Breast epithelium (tissue), 4 donors: ENCODE measurements at regions not wholly inside any gene's neighbourhood (a gene's known extent, or its start where the extent isn't known, plus 50 kb on each side); places are given as distances from the start of the nearest gene placed in this dataset.

ENCODE experiments used
- DNase-seq, 2 donors: peaks; one replicate each; pipeline ENCODE4 v3.0.0-alpha.2; 2019; ENCODE audit warnings: low spot score in 2 of 2
- H3K27ac ChIP-seq, 2 donors: fragments of 200-600 bp; sonication (generic) in 1 of 2; one replicate each; pipeline ENCODE4 v1.5.1; 2016 to 2019; ENCODE audit warnings: mild to moderate bottlenecking in 1 of 2
- H3K27me3 ChIP-seq, 2 donors: fragments of 200-600 bp; sonication (generic) in 1 of 2; one replicate each; pipeline versions ENCODE4 v1.5.1 to v1.6.0; 2017 to 2019; ENCODE audit warnings: control low read depth in 1 of 2, mild to moderate bottlenecking in 1 of 2
- H3K36me3 ChIP-seq: fragments of 200-600 bp; one replicate; pipeline ENCODE4 v1.5.1; 2019
- H3K4me1 ChIP-seq, 2 donors: fragments of 200-600 bp; sonication (generic); one replicate each; pipeline ENCODE4 v1.5.1; 2016 to 2019; ENCODE audit warnings: control low read depth in 1 of 2
- H3K4me3 ChIP-seq, 3 donors: fragments of 200-600 bp; sonication (generic); 1 replicate in 2 of 3; 2 replicates in 1 of 3; pipeline ENCODE4 v1.5.1; 2016 to 2019; ENCODE audit warnings: mild to moderate bottlenecking in 3 of 3, moderate library complexity in 2 of 3
- H3K9me3 ChIP-seq, 2 donors: fragments of 200-600 bp; sonication (generic) in 1 of 2; one replicate each; pipeline ENCODE4 v1.5.1; 2016 to 2019; ENCODE audit warnings: control low read depth in 1 of 2
- POLR2A ChIP-seq: fragments of 450-650 bp; IDR thresholded peaks from one replicate; pipeline ENCODE4 v1.6.1; 2016; ENCODE audit warnings: antibody characterized with exemption, mild to moderate bottlenecking, moderate library complexity
- POLR2AphosphoS5 ChIP-seq, 3 donors: sonication (generic); formaldehyde crosslinking; IDR thresholded peaks; one replicate each; pipeline ENCODE4 v1.6.1; 2017; ENCODE audit warnings: antibody characterized with exemption in 3 of 3
- intact Hi-C: fragments of 100-400 bp; cut with DNase I; formaldehyde crosslinking; loops from one replicate; pipeline ENCODE4 v1.15.1; 2023; ENCODE audit warnings: low total_unique reads
- TF ChIP-seq, protein P1 (sequence below), 3 donors: fragments of 450-650 bp; IDR thresholded peaks; one replicate each; pipeline ENCODE4 v1.5.1; 2016 to 2017; ENCODE audit warnings: antibody characterized with exemption in 3 of 3, mild to moderate bottlenecking in 3 of 3, moderate library complexity in 3 of 3

GRCh38 chr16:85554114-85554888 lies 58.8 kb upstream of the GSE1 start:
- intact Hi-C loops: loop anchor here (10.0 kb wide), 1 partner anchor 60 kb away; the partner anchor contains the start of gene GSE1
- Histone ChIP-seq H3K9me3 (no peaks in the 10 kb centered on the region), H3K4me1 (peaks cover 3 to 13% of the 10 kb centered on the region in 2 donors), H3K36me3 (no peaks in the 10 kb centered on the region), H3K4me3 (peak overlapping the region; percentile 59 to 92 (median 82)), H3K27me3 (no peaks in the 10 kb centered on the region), H3K27ac (peak overlapping the region; percentile 91 to 95)
- TF ChIP-seq POLR2A (no peak), POLR2AphosphoS5 (IDR thresholded peaks at IDR 0.05) (peak in 1 of 3 donors; percentile 9)
- DNase-seq: peak in 1 of 2 donors; percentile 59

- peak overlapping the region; percentile 91 to 95 for H3K27ac ChIP-seq
- intact Hi-C loops: loop anchor here (10.0 kb wide), 1 partner anchor 60 kb away; the partner anchor contains the start of gene GSE1
- H3K27me3 ChIP-seq: no peaks in the 10 kb centered on the region
- DNase-seq: no peak
- TF ChIP-seq POLR2A (no peak), POLR2AphosphoS5 (IDR thresholded peaks at IDR 0.05) (peak in 2 of 3 donors; percentile 9 to 50)
- TF ChIP-seq, protein P1, sequence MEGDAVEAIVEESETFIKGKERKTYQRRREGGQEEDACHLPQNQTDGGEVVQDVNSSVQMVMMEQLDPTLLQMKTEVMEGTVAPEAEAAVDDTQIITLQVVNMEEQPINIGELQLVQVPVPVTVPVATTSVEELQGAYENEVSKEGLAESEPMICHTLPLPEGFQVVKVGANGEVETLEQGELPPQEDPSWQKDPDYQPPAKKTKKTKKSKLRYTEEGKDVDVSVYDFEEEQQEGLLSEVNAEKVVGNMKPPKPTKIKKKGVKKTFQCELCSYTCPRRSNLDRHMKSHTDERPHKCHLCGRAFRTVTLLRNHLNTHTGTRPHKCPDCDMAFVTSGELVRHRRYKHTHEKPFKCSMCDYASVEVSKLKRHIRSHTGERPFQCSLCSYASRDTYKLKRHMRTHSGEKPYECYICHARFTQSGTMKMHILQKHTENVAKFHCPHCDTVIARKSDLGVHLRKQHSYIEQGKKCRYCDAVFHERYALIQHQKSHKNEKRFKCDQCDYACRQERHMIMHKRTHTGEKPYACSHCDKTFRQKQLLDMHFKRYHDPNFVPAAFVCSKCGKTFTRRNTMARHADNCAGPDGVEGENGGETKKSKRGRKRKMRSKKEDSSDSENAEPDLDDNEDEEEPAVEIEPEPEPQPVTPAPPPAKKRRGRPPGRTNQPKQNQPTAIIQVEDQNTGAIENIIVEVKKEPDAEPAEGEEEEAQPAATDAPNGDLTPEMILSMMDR (IDR thresholded peaks at IDR 0.05): no peak
- H3K4me3 ChIP-seq: peak overlapping the region; percentile 59 to 92 (median 82)
- no peaks in the 10 kb centered on the region for H3K9me3 ChIP-seq
- peaks cover 3 to 13% of the 10 kb centered on the region in 2 donors for H3K4me1 ChIP-seq
- no peaks in the 10 kb centered on the region for H3K36me3 ChIP-seq
Observed at GRCh38 chr16:85554889-85555718, 58.0 kb upstream of the GSE1 start.

- Histone ChIP-seq H3K9me3 (no peaks in the 10 kb centered on the region), H3K27ac (peak overlapping the region; percentile 91 to 95), H3K36me3 (no peaks in the 10 kb centered on the region), H3K4me3 (peak overlapping the region; percentile 59 to 92 (median 82)), H3K27me3 (no peaks in the 10 kb centered on the region), H3K4me1 (peaks cover 3 to 13% of the 10 kb centered on the region in 2 donors)
- TF ChIP-seq POLR2AphosphoS5 (IDR thresholded peaks at IDR 0.05): peak in 1 of 3 donors; percentile 25
- TF ChIP-seq POLR2A: no peak
- intact Hi-C loops: loop anchor here (10.0 kb wide), 1 partner anchor 59 kb away; the partner anchor contains the start of gene GSE1
- no peak for DNase-seq
Observed at GRCh38 chr16:85555719-85556455, 57.2 kb upstream of the GSE1 start.

DNA sequence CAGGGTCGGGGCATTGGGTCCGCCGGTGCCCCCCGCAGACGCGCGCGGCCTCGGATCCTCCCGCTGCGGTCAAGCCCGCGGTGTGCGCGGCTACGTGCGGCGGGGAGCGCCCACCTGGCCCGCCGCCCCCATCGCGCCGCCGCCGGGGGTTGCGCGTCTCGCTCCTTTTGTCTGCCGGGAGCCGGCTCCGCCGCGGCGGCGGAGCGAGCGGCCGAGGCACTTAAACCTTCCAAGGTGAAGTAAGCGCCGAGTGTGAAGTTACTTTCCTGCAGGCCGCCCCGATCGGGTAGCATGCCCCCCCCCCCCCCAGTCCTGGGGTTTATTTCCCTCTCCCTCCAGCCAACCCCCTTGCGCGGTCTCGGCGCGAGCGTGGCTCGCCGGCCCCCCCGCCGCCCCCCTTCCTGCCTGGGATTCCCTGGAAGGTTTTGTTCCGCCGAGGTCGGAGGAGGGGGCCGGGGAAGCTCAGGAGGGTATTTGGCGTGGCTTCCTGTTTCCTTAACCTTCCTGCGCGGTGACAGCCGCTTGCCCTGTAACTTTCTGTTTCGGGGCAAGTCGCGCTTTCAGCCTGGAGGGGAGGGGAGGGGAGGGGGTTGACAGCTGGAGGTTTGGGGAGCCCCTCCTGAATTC lies 56.6 kb upstream of the GSE1 start:
- no peaks in the 10 kb centered on the region for H3K9me3 ChIP-seq
- H3K4me1 ChIP-seq: peaks cover 3 to 13% of the 10 kb centered on the region in 2 donors
- DNase-seq: peak in 1 of 2 donors; percentile 40
- peak overlapping the region; percentile 59 to 92 (median 82) for H3K4me3 ChIP-seq
- no peaks in the 10 kb centered on the region for H3K27me3 ChIP-seq
- no peaks in the 10 kb centered on the region for H3K36me3 ChIP-seq
- H3K27ac ChIP-seq: peak overlapping the region; percentile 91 to 95
- TF ChIP-seq POLR2AphosphoS5 (IDR thresholded peaks at IDR 0.05) (peak in 1 of 3 donors; percentile 11), POLR2A (no peak)
- intact Hi-C loops: loop anchor here (10.0 kb wide), 1 partner anchor 58 kb away; the partner anchor contains the start of gene GSE1

DNA sequence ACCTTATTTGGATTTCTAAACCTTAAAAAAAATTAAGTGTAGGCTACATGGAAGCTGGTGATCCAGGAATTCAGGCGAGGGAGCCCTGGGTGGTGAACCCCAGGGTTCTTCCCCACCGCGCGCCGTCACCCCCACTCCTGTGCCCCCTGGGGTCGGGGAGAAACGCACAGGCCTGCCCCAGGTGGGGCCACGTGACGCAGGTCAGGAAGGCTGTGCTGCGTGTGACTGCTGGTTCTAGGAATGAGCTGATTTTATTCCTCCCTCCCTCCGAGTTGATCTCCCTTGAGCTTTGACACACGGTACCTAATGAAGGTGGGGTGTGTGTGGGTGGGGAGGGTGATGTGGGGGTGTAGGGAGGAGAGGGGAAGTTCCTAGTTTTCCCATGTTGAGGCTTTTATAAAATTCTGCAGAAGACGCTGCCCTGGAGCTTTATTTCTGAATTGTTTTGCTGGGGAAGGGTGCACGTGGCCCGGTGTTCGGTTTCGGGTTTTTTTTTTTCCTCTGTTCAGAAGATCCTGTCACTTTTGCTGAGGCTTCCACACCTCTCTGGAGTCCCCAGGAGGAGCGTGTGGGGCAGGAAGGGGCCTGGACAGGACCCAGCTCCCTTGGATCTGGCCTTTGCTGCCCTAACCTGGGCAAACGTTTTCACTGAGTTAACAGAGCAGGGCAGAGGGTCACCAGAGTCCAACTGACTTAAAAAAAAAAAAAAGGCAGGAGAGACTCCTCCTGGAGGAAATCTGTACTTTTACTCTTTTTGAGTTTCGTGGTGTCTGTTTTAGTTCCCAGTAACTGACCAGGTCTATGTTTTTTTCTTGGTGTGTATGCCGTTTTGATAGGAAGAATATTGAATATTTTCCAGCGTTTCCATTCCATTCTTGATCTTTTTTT lies 55.8 kb upstream of the GSE1 start:
- H3K4me1 ChIP-seq: peaks cover 3 to 13% of the 10 kb centered on the region in 2 donors
- no peaks in the 10 kb centered on the region for H3K27me3 ChIP-seq
- no peak for DNase-seq
- TF ChIP-seq POLR2A: no peak
- TF ChIP-seq, protein P1 (IDR thresholded peaks at IDR 0.05): no peak
- H3K36me3 ChIP-seq: no peaks in the 10 kb centered on the region
- intact Hi-C loops: loop anchor here (10.0 kb wide), 1 partner anchor 57 kb away; the partner anchor contains the start of gene GSE1
- peak overlapping the region; percentile 59 to 92 (median 82) for H3K4me3 ChIP-seq
- peak overlapping the region; percentile 91 to 95 for H3K27ac ChIP-seq
- H3K9me3 ChIP-seq: no peaks in the 10 kb centered on the region
